ENCODE measurements at regions not wholly inside any gene's neighbourhood (a gene's known extent, or its start where the extent isn't known, plus 50 kb on each side); places are given as distances from the start of the nearest gene placed in this dataset.

DNA sequence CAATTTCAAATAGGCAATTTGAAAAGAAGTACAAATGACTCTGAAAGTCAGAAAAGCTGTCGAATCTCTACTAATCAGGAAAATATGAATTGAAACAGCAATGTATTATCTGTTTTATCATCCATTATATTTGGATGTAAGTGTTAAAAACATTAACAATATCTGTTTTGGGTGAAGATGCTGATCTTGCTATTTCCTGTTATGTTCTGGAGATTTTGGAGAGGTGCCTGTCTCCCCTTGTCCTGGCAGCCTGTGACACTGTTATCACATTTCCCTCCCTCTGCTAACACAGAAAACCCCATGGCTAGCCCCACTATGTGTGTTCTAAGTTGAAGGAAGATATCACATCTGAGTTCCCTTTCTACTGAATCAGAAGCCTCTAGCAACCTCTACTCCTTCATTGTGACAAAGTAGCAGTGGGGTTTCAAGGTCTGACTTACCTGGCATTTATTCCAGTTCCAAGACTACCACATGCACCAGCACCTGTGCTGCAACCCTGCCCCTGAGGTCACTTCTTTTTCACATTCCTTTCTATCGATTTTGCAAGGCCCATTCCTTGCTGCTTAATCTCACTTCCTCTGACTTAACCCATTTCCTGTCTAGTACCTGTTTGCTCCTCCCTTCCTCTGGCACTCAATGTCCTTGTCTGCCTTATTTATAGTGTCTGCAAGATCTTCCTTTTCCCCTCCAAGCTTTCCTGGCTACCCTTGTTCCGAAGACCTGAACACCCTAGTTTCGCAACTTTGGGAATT is 95.5 kb upstream of the COL8A1 start:
- no peak for DNase-seq (ENCODE audit: low read depth)

DNA sequence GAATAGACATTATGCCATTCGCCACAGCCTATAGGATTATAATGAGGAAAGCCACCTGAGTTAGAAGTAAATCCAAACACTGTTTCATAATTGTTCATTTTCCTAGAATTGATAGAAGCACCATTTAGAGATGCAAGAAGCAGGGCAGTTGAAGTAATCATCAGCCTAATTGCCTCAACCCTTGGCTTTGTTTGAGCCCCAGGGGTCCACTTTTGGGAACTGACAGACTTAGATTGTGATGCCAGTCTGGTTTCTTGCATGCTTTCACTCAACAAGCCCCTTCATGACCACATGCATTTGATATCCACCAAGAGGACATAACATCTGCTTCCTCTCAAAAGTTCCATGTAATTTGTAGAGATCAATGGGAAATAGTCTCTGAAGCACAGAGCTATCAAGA is 97.2 kb upstream of the COL8A1 start:
- no peak for DNase-seq (ENCODE audit: low read depth)

DNA sequence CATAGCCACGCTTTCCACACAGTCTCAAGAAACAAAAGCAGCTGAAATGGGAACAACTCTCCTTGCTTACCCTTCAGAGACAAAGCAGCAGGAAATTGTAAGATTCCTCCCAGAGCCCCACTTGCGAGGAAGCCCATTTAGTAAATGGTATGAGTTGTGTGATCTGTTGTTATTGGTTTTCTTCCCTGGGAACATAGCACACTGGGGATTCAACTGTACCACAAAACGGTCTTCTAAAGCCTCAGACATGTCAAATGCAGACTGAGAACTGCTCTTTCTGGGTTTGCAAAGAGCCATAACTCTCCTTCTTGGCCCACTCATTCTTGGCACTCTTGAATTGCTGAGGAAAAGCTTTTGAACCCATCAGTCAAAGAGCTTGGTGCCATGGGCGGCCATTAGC is 101.0 kb upstream of the COL8A1 start:
- DNase-seq (ENCODE audit: low read depth) = no peak

DNA sequence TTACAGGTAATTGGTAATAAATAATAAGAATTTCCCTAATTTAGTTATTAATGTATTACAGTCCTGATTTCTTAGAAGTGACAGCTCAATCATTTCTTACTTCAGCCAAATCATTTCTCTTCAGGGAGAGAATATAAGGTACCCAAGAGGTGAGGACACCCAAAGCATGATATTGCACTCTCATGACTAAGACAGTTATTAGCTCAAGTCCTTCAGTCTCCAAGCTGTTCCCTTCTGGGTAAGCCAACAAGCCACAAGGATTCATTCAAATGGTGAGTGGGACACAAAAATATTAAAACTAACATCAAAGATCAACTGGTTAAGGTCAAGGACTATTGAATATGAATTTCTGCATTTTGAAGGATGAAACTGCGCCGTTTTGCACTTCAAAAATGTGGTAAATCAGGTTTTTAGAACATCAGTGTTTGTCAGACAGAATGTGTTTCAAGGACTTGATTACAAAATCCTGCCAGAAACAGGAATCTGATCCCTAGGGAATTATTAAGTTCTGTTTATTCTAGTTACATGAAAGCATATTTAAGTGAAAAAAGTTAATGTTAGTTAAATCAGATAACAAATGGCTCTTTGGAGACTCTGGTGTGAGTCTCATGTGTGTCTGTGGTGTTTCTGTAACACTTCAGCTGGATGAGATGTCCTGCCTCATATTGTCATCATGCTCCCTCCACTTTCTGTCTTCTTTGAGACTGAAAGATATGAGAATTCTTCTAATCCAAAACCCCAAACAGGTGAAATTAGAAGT is 101.7 kb upstream of the COL8A1 start:
- DNase-seq (ENCODE audit: low read depth) = no peak

DNA sequence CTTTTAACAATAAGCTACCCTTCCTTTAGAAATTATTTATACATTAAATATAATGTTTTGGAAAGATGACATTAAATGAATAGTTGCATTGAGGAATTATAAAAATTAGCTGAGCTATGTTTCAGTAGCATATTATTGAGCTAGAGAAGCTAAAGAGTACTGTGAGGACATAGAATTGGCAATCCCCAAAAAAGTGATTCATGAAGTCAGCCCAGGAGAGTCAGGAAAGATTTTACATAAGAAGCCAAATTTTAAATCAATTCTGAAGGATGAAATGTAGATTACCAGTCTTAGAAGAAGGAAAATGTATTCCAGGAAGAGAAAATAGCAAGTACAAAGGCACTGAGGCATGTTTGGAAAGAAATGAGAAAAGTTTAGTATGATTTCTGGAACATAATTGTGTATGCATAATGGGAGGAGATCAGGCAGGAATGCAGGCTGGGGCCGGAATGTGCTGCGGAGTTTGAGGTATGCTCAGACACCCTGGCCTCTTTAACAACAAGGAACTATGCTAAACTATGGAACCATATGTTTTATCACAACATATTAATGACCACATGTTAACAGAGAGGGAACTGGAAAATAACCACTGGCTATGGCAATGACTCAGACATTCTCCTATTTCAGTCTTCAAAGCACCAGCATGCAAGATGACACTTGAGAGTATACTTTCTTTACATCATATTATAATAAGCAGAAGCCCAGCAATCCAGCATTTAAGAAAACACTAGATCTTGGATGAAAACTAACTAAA is 103.3 kb upstream of the COL8A1 start:
- DNase-seq (ENCODE audit: low read depth) = peak; percentile 75

DNA sequence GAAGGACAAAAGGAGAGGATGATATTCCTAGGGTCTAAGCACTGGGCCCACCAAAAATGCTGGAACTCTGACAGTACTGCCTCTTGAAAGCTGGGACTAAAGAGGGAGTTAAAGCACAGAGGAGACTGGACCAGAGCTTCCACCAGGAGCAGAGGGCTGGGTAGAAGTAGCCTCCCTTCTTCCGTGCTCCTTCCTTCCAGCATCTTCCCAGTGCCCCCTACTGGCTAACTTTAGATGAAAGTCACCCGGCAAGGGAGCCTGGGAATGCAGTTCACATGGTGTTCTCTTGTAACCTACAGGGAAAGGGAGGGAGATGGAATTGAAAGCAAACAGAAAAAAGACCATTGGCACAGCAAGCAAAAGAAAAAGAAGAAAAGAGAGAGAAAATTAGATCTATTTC is 106.1 kb upstream of the COL8A1 start:
- DNase-seq (ENCODE audit: low read depth) = no peak

DNA sequence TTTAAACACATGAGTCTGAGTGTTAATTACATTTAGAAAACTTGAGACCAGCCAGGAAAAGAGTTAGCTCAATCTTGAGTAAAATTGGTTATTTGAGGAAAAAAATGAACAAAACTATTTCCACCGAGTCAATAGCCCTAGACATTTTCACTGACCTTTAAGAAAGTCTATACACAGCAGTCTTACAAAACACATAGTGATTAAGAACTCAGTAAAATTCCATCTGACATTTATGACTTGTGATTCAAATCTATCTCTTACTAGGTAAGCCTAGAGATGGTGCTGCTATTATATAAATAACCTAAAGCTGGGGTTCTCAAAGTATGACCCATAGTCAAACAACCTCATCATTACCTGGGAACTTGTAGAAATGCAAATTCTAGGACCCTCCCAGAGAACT is 109.1 kb upstream of the COL8A1 start:
- DNase-seq (ENCODE audit: low read depth) = no peak

DNA sequence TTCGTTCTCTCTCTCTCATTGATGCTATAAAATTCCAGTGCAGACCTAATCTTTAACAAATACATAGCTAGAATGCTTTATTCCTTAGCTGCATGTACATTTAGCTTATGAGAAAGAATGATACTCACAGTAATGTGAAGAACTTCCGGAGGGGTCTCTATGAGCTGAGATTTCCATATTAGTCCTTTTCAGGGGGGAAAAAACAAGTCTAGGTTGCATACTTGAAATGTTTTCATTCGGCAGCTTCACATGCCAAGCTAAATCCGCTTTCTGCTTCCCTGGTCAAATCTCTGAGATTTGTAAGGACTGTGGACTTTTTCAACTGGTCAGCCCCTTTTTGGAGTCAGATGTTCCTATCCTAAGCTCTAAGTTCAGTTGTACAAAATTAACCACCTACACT is 111.5 kb upstream of the COL8A1 start:
- DNase-seq (ENCODE audit: low read depth) = no peak

DNA sequence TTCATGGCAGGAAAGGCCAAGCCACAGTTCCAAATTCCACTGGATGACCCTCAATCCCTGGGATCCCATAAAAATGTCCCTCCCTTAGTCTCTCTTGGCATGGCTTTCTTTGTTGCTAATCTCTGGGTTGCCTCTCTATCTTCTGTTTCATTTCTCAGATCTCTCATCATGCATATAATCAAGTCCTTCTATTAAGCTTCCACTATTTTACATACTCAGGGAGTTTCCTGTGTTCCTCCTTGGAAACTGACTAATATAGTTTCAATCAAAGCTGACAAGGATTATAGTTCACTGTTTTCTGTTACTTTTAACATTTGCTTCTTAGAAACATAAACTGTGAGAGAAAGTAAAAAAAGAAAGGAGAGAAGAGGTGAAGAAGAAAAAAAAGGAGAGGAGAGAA is 113.8 kb upstream of the COL8A1 start:
- DNase-seq (ENCODE audit: low read depth) = no peak

DNA sequence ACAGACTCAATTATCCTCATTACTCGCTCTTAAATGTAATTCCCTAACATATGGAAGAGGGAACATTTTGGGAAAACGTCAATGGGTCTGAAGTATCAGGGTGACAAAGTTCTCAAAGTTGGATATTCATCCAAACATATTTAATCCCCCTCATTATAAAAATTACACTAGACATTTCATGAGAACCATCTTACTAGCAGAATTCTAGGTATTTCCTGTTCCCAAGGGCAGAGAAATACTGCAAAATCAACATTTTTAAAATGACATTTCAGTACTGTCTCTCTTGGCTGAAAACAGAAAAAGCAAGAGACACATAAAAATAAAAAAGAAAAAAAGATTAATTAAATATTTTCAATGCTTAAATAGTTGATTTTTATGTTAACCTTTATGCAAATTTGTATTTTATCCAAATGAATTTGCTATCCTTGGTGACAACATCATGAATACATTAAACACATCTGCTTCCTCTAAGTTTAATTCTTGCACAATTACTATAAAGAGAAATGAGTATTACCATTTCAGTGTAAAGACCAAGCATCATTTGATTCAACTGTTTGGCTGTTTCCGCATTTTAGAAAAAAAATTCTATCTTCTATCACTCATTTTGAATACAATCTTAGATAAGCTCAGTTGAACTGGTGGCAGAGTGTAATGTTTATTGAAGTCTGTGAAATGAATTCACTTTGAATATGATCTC is 114.8 kb upstream of the COL8A1 start:
- DNase-seq (ENCODE audit: low read depth) = no peak

DNA sequence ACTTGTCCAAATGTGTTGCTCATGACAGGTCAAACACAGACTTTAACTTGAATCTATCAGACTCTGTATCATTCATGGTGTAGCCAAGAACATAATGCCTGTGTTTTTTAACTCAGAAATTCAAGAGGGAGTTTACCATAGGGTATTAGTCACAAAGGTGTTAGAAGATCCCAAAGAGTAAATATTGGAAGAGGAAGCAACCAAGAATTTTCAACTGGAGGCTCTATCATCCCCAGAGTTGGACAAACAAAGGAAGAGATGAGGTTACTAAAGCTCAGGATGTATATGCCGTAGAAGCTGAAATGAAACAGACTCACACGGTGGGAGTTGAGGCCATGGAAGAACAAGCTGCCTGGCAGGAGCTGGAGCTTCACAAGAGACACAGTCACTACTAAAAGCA is 116.2 kb upstream of the COL8A1 start:
- DNase-seq (ENCODE audit: low read depth) = no peak

DNA sequence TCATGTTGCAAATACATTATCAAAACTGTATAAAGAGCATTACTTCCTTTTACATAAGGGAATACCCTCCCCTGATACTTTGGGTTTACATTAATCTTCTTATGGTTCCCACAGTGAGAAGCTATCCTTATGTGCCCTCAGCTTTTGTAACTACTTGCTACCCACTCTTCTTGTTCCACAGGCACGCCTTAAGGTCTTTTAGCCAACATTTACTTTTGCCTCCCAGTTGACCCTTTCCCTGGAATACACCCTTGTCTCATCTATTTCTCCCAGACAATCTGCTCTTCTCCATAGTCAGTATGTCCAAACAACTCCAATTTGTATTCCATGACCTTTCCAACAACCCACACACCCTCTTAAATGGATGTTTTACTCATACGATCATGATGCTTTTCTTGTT is 116.8 kb upstream of the COL8A1 start:
- no peak for DNase-seq (ENCODE audit: low read depth)

DNA sequence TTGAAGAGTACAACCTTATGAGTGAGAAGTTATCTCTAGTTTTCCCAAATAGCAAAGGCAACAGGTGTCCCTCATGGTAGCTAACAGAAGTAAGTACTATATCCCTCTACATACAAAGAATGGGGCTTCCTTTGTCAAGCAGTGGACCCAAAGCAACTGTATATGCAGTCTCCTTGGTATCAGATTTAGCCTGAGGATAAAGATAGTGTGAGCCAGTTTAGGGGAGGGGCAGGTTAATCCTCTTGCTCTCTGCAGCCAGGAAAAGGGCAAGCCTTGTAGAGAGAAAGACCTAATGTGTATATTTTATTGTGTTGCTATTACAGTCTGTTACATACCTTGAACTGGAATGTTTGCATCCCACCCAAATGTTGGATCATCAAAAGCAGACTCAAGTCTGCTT is 117.9 kb upstream of the COL8A1 start:
- DNase-seq (ENCODE audit: low read depth) = no peak

DNA sequence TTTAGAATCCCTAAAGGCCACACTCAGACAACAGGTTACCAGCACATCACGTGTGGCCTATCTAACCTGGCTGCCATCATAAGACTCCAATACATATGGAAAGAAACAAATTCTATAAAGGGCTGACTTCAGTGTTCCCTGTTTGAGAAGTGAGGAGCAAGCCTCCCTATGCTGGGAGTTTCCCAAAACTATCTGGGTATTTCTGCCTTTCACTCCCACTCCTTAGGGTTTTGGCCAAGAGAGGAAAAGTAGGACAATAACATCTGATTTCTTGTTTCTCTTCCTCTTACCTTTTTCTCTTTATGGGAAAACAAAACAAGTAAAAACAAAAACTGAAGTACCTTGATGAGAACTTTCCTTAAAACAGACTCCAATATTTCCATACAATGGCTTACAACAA is 121.5 kb upstream of the COL8A1 start:
- no peak for DNase-seq (ENCODE audit: low read depth)

DNA sequence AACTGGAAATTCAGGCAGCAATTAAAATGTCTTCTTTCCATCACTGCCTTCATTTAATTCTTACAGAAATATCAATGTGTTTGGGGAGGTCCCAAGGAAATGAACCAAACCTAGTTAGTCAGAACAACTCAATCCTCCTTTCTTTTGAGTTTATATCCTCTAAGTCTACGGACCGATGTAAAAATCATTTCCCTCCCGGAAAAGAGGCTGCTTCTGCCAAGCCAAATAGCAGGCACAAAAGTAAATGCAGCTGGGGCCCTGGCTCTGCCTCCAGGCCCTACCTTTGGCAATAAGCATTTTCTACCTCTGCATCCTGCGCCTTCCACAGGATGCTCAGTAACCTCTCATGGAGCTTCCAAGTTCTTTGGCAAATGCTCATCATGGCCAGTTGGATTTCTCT is 122.5 kb upstream of the COL8A1 start:
- no peak for DNase-seq (ENCODE audit: low read depth)

DNA sequence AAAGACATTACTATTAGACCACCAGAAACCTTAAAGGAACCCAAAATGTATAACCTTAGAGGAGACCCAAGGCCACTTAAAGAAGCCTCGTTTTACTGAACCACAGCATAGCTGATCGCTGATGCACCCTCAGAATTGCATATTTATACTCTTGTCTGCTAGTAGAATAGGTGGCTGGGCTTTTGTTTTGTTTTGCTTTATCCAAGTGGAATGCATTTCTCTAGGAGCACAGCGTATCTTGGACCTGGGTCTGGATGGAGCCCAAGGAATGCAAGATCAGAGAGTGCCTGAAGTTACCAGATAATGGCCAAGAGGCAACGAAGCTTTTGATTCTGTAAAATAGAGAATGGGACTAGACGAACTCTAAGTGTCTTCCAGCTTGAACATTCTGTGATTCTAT is 129.2 kb upstream of the COL8A1 start:
- no peak for DNase-seq (ENCODE audit: low read depth)

DNA sequence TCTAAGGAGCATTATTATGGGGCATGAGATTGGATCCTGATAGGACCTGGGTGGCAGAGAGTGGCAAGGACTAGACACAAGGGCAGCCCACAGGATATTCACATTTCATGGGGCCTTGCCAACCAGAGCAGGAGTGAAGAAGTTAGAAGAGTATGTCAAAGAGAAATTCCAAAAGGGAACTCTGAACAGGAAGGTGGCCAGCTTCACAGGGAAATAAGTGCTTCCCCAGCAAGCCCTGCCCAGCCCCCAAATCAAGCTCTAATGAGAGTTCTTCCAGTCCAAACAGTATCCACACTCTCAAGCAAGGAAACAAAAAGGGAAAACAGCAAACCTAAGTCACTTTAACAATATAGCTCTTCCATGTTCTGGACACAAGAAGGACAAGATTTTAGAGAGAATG is 130.2 kb upstream of the COL8A1 start:
- no peak for DNase-seq (ENCODE audit: low read depth)

DNA sequence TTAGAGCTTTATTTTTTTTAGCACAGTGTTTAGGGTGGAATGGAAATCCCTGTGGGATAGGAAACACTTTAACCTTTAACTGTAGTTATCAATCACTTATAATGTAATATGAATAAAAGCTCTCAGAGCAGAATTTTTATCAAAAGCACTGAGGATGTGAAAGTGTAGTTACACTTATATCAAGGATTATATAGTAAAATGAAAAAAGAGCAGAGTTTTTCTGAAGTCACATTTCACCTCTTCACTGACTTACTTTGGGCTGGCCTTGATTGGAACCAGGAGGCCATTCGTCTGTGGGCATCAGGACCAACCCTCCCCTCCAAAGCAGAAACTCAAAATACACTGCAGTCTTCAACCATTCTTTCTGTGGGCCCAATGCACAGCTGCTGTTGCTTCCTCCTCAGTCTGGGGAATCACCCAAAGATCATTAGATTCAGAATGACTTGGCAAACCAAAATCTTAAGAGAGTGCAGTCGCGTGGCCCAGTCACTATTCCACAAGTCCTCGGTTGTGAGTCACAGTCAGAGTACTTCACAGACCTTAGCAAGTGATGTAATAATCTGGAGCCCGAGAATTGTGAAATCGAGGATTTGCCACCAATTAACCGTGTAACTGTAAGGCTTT is 132.6 kb upstream of the COL8A1 start:
- DNase-seq (ENCODE audit: low read depth) = peak; percentile 83

DNA sequence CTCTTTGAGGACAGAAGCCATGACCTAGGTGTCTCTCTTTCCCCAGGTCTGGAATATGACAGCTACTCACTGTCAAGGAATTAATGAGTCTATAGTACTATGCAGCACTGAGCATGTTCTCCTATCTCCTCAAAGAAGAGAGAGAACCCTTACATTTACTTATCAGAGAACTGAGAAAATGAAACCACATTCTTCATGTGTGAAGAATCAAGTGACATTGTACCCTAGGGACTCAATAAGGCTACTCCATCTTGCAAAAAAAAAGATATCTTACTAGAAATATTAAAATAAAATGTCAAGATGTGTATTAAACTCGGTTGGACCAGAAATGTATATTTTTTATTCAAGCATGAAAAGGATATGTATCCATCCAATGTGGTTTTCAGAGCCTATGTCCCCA is 133.2 kb upstream of the COL8A1 start:
- no peak for DNase-seq (ENCODE audit: low read depth)

DNA sequence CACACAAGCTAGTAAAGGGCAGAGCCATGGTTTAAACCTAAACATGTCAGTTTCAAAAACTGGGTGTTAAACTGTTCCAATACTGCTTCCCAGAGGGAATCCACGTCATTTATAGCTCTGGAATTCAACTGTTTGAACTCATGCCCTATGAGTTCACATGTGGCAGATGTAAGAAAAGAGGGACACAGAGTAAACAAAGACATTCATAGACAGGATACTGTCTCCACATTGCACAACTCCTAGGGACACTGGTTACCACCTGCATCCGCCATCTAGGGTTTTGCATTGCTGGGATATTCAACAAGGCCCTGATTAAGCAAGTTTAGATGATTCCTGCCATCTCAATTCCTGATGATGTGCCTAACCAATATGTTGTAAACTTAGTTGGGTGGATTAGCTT is 134.1 kb upstream of the COL8A1 start:
- no peak for DNase-seq (ENCODE audit: low read depth)

DNA sequence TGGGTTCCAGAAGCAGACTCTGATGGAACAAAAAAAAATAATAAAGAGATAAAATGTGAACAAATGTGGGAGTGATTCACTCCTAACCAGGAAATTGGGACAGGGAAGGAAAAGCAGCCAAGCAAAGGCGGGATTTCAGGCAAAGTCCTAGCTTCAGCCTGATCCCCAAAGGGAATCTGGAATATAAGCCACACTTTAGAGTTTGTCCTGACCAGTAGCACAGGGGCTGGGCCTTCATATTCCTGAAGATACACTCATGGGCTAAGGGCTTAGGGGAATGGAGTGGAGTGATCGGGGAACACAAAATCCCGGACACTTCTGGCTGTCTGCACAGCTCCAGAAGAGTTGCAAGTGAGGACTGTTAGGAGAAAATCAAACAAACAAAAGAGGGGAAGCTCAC is 135.0 kb upstream of the COL8A1 start:
- DNase-seq (ENCODE audit: low read depth) = no peak

DNA sequence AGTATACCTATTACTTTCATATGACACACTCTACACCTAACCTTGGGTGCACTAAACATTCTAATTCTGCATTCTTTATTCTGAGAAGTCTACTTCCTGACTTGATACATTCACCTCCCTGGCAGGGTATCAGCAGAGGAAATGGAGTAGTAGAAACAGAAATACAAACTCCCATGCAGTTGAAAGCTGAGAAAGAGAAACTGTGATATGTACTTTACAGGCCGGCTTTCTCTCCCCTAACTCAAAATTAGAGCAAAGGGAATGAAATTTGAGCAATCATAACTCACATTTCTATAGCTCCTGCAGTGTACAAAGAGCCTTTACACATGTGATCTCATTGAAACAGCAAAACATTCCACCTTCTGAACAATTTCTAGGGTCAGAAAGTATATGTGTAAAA is 135.5 kb upstream of the COL8A1 start:
- no peak for DNase-seq (ENCODE audit: low read depth)

Measured in HS-5 (cell line).